ENCODE measurements at regions not wholly inside any gene's neighbourhood (a gene's known extent, or its start where the extent isn't known, plus 50 kb on each side); places are given as distances from the start of the nearest gene placed in this dataset.

GRCh38 chr6:129921169-129921817 is 60.2 kb upstream of the TMEM244 start:
- ATAC-seq (no peak), DNase-seq (no peak)
- intact Hi-C loops (cut with DNase I) = no loop called here

- ATAC-seq (no peak), DNase-seq (no peak)
- intact Hi-C loops (cut with DNase I) = no loop called here
Observed at GRCh38 chr6:129920103-129920798, 59.1 kb upstream of the TMEM244 start.

- ATAC-seq (no peak), DNase-seq (no peak)
- intact Hi-C loops (cut with DNase I) = no loop called here
Observed at GRCh38 chr6:129911732-129912131, 50.6 kb upstream of the TMEM244 start.
